Lower lobe of right lung (tissue), 2 donors: ENCODE measurements at regions not wholly inside any gene's neighbourhood (a gene's known extent, or its start where the extent isn't known, plus 50 kb on each side); places are given as distances from the start of the nearest gene placed in this dataset.

Experiments
- ATAC-seq, 2 donors: fragments of 200-7000 bp; cut with Tn5 transposase; one replicate each; pipeline ENCODE4 v1.9.1; 2020 to 2022; ENCODE audit warnings: mild to moderate bottlenecking in 2 of 2, moderate library complexity in 2 of 2
- DNase-seq: peaks from one replicate; pipeline ENCODE4 v3.0.0-alpha.2; 2020
- H3K27ac ChIP-seq: fragments of 200-600 bp; one replicate; pipeline ENCODE4 v1.8.0; 2022
- H3K27me3 ChIP-seq: fragments of 200-600 bp; one replicate; pipeline ENCODE4 v1.8.0; 2022; ENCODE audit warnings: low read depth
- H3K36me3 ChIP-seq: fragments of 200-600 bp; one replicate; pipeline ENCODE4 v1.8.0; 2022; ENCODE audit warnings: mild to moderate bottlenecking
- H3K4me1 ChIP-seq: fragments of 200-600 bp; one replicate; pipeline ENCODE4 v1.8.0; 2022
- H3K4me3 ChIP-seq: fragments of 200-600 bp; one replicate; pipeline ENCODE4 v1.8.0; 2022; ENCODE audit warnings: mild to moderate bottlenecking
- H3K9me3 ChIP-seq: fragments of 200-600 bp; one replicate; pipeline ENCODE4 v1.8.0; 2022
- intact Hi-C: fragments of 100-400 bp; cut with DNase I; formaldehyde crosslinking; loops from one replicate; pipeline ENCODE4 v1.11.0; 2022
- TF ChIP-seq, protein P1 (sequence below): fragments of 200-600 bp; IDR thresholded peaks from one replicate; pipeline ENCODE4 v1.8.0; 2022; ENCODE audit warnings: antibody characterized with exemption, mild to moderate bottlenecking
- donor health status: DM: no; HTN: yes; CAD: no; lungs with severe emphysema.

GRCh38 chr13:109548374-109548773 is 238.0 kb downstream of the IRS2 start:
- Histone ChIP-seq H3K27me3 (no peaks in the 10 kb centered on the region), H3K36me3 (no peaks in the 10 kb centered on the region), H3K4me3 (no peak overlapping the region), H3K4me1 (no peaks in the 10 kb centered on the region), H3K9me3 (no peaks in the 10 kb centered on the region), H3K27ac (no peak overlapping the region)
- DNase-seq (no peak), ATAC-seq (no peak)
- TF ChIP-seq, protein P1, sequence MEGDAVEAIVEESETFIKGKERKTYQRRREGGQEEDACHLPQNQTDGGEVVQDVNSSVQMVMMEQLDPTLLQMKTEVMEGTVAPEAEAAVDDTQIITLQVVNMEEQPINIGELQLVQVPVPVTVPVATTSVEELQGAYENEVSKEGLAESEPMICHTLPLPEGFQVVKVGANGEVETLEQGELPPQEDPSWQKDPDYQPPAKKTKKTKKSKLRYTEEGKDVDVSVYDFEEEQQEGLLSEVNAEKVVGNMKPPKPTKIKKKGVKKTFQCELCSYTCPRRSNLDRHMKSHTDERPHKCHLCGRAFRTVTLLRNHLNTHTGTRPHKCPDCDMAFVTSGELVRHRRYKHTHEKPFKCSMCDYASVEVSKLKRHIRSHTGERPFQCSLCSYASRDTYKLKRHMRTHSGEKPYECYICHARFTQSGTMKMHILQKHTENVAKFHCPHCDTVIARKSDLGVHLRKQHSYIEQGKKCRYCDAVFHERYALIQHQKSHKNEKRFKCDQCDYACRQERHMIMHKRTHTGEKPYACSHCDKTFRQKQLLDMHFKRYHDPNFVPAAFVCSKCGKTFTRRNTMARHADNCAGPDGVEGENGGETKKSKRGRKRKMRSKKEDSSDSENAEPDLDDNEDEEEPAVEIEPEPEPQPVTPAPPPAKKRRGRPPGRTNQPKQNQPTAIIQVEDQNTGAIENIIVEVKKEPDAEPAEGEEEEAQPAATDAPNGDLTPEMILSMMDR: no peak
- intact Hi-C loops: no loop called here

DNA sequence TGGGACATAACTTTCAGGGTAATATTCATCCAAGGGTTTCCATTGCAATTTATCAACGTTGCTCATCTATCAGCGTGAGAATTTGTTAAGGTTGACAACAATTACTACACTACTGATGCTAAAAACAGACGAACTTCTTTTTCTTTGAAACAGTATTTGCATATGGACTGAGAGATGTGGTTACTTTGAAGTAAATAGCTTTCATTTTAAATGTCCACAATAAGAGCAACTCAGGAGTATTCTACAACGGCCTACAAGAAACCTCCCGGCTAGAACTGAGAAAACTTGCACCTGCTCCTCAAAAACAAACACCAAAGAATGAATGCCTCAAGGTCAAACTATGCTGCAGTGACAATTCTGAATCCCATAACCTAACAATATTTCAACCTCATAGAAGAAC is 238.4 kb downstream of the IRS2 start:
- TF ChIP-seq, protein P1: no peak
- Histone ChIP-seq H3K27me3 (no peaks in the 10 kb centered on the region), H3K27ac (no peak overlapping the region), H3K36me3 (no peaks in the 10 kb centered on the region), H3K4me1 (no peaks in the 10 kb centered on the region), H3K4me3 (no peak overlapping the region), H3K9me3 (no peaks in the 10 kb centered on the region)
- no peak for ATAC-seq
- intact Hi-C loops: no loop called here
- DNase-seq: no peak

DNA sequence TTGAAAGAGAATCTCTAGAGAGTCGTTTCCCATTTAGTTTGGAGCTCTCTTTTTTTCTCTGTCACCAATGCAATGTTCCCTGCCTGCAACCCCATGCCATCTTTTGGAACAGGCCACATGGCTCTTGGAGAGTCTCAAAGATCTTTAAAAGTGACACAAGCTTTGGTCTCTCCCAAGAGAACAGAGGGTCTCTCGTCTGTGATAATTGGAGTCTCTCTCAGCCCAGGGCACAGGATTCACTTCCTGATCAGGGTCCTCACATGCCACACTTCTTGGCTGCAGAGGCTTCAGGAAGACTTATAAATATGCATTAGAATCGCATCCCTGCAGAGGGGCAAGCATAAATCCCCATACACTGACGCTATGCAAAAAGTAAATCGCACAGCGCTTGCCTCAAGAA is 240.5 kb downstream of the IRS2 start:
- ATAC-seq (no peak), DNase-seq (no peak)
- TF ChIP-seq, protein P1: no peak
- intact Hi-C loops: no loop called here
- Histone ChIP-seq H3K27ac (no peak overlapping the region), H3K4me1 (no peaks in the 10 kb centered on the region), H3K4me3 (no peak overlapping the region), H3K9me3 (no peaks in the 10 kb centered on the region), H3K27me3 (no peaks in the 10 kb centered on the region), H3K36me3 (no peaks in the 10 kb centered on the region)

GRCh38 chr13:109541081-109541480 is 245.3 kb downstream of the IRS2 start:
- H3K27ac ChIP-seq: no peak overlapping the region
- DNase-seq (no peak), ATAC-seq (no peak)
- no peaks in the 10 kb centered on the region for H3K27me3 ChIP-seq
- intact Hi-C loops: no loop called here
- no peaks in the 10 kb centered on the region for H3K4me1 ChIP-seq
- H3K9me3 ChIP-seq: no peaks in the 10 kb centered on the region
- TF ChIP-seq, protein P1: no peak
- no peaks in the 10 kb centered on the region for H3K36me3 ChIP-seq
- no peak overlapping the region for H3K4me3 ChIP-seq

DNA sequence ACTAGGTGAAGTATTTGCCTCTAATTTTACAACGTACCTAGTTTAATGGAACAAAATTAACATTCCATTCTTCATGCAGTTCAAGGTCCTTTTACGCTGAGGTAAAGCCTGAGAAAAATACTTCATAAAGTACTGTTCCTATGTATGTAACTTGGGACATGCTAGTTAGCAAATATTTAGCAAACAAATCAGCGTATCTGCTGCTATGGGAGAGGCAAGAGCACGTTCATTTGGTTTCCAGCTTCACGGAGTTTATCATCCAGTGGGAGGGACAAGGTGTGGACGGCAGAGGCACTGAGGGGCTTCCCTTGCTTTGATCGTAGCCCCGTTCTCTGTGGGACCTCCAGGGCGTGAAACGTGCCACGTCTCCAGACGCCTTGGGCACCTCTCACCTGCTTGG is 248.8 kb downstream of the IRS2 start:
- Histone ChIP-seq H3K36me3 (no peaks in the 10 kb centered on the region), H3K27ac (no peak overlapping the region), H3K4me1 (no peaks in the 10 kb centered on the region), H3K9me3 (no peaks in the 10 kb centered on the region), H3K4me3 (no peak overlapping the region), H3K27me3 (no peaks in the 10 kb centered on the region)
- TF ChIP-seq, protein P1: no peak
- ATAC-seq (no peak), DNase-seq (no peak)
- intact Hi-C loops: no loop called here

- no peaks in the 10 kb centered on the region for H3K36me3 ChIP-seq
- no peak for ATAC-seq
- intact Hi-C loops: no loop called here
Observed at GRCh38 chr13:109533350-109533749, 253.0 kb downstream of the IRS2 start.

More at GRCh38 chr13:109533350-109533749, 253.0 kb downstream of the IRS2 start:
- H3K4me1 ChIP-seq: no peaks in the 10 kb centered on the region
- no peak for DNase-seq
- H3K27me3 ChIP-seq: no peaks in the 10 kb centered on the region
- H3K27ac ChIP-seq: no peak overlapping the region
- H3K9me3 ChIP-seq: no peaks in the 10 kb centered on the region
- TF ChIP-seq, protein P1: no peak
- no peak overlapping the region for H3K4me3 ChIP-seq
